ENCODE measurements at regions not wholly inside any gene's neighbourhood (a gene's known extent, or its start where the extent isn't known, plus 50 kb on each side); places are given as distances from the start of the nearest gene placed in this dataset.

DNA sequence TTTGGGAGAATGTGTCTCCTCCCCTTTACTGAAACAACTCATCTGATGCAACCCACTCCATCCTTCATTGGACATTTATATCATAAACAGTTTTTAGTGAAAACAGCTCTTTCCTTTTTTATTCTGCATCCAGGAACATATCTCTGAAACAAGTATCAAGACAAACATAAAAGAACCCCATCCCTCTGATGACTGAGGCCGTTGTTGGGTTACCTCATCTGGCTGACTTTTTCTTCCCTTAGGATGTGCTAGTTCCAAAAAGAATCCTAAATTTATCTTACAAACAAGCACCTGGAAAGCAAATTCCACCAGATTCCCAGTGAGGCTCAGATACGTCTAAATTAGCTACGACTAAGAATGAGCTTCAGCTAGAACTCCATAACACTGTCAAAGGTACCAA lies 483.7 kb upstream of the INTU start:
- TF ChIP-seq, protein P1, sequence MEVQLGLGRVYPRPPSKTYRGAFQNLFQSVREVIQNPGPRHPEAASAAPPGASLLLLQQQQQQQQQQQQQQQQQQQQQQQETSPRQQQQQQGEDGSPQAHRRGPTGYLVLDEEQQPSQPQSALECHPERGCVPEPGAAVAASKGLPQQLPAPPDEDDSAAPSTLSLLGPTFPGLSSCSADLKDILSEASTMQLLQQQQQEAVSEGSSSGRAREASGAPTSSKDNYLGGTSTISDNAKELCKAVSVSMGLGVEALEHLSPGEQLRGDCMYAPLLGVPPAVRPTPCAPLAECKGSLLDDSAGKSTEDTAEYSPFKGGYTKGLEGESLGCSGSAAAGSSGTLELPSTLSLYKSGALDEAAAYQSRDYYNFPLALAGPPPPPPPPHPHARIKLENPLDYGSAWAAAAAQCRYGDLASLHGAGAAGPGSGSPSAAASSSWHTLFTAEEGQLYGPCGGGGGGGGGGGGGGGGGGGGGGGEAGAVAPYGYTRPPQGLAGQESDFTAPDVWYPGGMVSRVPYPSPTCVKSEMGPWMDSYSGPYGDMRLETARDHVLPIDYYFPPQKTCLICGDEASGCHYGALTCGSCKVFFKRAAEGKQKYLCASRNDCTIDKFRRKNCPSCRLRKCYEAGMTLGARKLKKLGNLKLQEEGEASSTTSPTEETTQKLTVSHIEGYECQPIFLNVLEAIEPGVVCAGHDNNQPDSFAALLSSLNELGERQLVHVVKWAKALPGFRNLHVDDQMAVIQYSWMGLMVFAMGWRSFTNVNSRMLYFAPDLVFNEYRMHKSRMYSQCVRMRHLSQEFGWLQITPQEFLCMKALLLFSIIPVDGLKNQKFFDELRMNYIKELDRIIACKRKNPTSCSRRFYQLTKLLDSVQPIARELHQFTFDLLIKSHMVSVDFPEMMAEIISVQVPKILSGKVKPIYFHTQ (CRISPR knock-in tag; IDR thresholded peaks at IDR 0.05) = no peak
- TF ChIP-seq, protein P2, sequence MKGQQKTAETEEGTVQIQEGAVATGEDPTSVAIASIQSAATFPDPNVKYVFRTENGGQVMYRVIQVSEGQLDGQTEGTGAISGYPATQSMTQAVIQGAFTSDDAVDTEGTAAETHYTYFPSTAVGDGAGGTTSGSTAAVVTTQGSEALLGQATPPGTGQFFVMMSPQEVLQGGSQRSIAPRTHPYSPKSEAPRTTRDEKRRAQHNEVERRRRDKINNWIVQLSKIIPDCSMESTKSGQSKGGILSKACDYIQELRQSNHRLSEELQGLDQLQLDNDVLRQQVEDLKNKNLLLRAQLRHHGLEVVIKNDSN (CRISPR knock-in tag; IDR thresholded peaks at IDR 0.05) = no peak
- TF ChIP-seq, protein P3, sequence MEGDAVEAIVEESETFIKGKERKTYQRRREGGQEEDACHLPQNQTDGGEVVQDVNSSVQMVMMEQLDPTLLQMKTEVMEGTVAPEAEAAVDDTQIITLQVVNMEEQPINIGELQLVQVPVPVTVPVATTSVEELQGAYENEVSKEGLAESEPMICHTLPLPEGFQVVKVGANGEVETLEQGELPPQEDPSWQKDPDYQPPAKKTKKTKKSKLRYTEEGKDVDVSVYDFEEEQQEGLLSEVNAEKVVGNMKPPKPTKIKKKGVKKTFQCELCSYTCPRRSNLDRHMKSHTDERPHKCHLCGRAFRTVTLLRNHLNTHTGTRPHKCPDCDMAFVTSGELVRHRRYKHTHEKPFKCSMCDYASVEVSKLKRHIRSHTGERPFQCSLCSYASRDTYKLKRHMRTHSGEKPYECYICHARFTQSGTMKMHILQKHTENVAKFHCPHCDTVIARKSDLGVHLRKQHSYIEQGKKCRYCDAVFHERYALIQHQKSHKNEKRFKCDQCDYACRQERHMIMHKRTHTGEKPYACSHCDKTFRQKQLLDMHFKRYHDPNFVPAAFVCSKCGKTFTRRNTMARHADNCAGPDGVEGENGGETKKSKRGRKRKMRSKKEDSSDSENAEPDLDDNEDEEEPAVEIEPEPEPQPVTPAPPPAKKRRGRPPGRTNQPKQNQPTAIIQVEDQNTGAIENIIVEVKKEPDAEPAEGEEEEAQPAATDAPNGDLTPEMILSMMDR (IDR thresholded peaks at IDR 0.05) = no peak
- TF ChIP-seq SP1 (CRISPR knock-in tag; conservative IDR thresholded peaks at IDR 0.05) (no peak), ETV6 (CRISPR knock-in tag; IDR thresholded peaks at IDR 0.05) (no peak), NR1H2 (CRISPR knock-in tag; IDR thresholded peaks at IDR 0.05) (no peak), JUN (CRISPR knock-in tag; IDR thresholded peaks at IDR 0.05) (no peak)
- TF ChIP-seq, protein P4, sequence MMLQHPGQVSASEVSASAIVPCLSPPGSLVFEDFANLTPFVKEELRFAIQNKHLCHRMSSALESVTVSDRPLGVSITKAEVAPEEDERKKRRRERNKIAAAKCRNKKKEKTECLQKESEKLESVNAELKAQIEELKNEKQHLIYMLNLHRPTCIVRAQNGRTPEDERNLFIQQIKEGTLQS (CRISPR knock-in tag; conservative IDR thresholded peaks at IDR 0.05) = no peak
- TF ChIP-seq, protein P5, sequence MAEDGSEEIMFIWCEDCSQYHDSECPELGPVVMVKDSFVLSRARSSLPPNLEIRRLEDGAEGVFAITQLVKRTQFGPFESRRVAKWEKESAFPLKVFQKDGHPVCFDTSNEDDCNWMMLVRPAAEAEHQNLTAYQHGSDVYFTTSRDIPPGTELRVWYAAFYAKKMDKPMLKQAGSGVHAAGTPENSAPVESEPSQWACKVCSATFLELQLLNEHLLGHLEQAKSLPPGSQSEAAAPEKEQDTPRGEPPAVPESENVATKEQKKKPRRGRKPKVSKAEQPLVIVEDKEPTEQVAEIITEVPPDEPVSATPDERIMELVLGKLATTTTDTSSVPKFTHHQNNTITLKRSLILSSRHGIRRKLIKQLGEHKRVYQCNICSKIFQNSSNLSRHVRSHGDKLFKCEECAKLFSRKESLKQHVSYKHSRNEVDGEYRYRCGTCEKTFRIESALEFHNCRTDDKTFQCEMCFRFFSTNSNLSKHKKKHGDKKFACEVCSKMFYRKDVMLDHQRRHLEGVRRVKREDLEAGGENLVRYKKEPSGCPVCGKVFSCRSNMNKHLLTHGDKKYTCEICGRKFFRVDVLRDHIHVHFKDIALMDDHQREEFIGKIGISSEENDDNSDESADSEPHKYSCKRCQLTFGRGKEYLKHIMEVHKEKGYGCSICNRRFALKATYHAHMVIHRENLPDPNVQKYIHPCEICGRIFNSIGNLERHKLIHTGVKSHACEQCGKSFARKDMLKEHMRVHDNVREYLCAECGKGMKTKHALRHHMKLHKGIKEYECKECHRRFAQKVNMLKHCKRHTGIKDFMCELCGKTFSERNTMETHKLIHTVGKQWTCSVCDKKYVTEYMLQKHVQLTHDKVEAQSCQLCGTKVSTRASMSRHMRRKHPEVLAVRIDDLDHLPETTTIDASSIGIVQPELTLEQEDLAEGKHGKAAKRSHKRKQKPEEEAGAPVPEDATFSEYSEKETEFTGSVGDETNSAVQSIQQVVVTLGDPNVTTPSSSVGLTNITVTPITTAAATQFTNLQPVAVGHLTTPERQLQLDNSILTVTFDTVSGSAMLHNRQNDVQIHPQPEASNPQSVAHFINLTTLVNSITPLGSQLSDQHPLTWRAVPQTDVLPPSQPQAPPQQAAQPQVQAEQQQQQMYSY (CRISPR knock-in tag; IDR thresholded peaks at IDR 0.05) = no peak
- TF ChIP-seq, protein P6, sequence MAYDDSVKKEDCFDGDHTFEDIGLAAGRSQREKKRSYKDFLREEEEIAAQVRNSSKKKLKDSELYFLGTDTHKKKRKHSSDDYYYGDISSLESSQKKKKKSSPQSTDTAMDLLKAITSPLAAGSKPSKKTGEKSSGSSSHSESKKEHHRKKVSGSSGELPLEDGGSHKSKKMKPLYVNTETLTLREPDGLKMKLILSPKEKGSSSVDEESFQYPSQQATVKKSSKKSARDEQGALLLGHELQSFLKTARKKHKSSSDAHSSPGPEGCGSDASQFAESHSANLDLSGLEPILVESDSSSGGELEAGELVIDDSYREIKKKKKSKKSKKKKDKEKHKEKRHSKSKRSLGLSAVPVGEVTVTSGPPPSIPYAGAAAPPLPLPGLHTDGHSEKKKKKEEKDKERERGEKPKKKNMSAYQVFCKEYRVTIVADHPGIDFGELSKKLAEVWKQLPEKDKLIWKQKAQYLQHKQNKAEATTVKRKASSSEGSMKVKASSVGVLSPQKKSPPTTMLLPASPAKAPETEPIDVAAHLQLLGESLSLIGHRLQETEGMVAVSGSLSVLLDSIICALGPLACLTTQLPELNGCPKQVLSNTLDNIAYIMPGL (CRISPR knock-in tag; IDR thresholded peaks at IDR 0.05) = no peak
